GM19351 (cell line): ENCODE measurements at regions not wholly inside any gene's neighbourhood (a gene's known extent, or its start where the extent isn't known, plus 50 kb on each side); places are given as distances from the start of the nearest gene placed in this dataset.

ENCODE experiments used
- ATAC-seq: cut with Tn5 transposase; IDR thresholded peaks from one replicate; pipeline ENCODE4 v1.9.1; 2021; ENCODE audit warnings: mild to moderate bottlenecking, moderate library complexity; ENCODE audit not compliant: unreplicated experiment

DNA sequence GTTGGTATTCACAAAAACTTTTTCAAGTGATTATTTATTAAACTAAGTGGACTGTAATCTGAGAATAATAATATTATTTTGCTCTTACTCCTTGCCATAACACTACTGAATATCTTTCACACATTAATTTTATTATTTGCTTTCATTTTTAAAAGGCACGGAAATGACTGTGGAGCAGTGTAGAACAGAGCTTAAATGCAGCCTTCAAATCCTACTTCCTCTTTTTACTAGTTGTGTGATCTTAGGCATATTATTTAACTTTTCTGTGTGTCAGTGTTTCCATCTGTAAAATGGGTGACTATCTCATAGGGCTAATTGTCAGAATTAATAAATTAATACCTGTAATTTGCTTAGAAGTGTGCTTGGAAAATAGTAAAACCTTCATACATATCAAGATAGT lies 55.5 kb upstream of the SLC8A1 start:
- peak; percentile 99 for ATAC-seq

DNA sequence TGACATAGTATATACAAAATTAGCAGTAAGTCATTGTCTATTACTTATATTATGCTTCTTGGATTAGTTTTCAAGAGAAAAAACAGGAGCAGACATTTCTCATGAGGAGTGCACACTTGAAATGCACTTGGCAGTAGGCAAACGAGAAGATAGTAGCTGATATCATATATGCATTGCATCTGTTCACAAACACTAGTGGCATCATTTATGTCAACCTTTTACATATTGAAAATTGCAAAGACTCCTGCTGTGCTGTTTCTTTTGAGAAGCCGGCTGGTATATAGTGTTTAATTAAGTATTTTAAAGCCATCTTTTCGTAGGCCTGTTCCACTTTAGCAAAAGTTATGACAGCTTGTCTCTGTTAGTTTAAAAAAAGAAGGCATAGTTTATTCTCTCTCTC lies 58.4 kb upstream of the SLC8A1 start:
- no peak for ATAC-seq

DNA sequence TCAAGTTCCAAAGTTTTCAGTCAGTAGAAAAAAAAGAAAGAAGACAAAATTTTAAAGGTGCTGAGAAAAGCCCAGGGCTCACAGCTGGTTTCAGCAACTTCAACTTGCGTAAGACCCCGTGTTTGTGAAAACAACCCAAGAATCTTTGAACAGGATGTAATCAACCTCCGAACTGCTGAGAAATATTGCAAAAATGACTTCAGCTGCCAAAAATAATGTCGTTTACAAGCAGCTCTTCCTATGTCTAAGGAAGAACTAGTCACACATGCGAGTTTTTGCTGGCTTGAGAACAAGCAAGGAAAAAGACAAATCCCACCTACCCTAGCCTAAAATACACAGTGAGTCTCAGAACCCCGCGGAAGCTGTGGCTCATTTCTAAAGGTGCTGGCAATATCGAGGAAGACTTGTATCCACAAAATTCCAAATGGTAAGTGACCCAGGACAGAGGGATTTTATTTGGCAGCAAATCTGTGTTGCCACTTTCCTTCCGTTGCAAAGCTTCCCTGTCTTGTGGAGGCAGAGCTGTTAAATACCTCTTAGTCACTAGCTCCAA lies 59.8 kb upstream of the SLC8A1 start:
- ATAC-seq, result no peak

DNA sequence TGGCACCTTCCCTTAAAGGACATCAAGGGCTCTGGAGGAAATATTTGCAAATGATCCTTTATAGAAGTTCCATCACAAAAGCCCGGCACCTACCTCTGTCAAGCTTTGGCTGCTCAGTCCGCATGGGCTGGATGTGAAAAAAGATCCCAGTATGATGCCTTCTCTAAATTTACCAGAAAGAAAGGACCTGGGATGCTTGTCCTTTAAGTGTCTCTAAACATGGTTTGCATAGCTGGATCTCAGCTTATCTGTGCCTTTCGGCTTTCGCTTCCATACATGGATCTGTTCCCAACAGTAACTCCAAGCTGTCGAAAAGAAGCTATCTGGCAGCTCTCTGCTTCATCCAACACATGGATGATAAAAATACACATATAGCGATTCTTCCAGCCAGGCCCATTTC lies 60.4 kb upstream of the SLC8A1 start:
- ATAC-seq, result no peak

DNA sequence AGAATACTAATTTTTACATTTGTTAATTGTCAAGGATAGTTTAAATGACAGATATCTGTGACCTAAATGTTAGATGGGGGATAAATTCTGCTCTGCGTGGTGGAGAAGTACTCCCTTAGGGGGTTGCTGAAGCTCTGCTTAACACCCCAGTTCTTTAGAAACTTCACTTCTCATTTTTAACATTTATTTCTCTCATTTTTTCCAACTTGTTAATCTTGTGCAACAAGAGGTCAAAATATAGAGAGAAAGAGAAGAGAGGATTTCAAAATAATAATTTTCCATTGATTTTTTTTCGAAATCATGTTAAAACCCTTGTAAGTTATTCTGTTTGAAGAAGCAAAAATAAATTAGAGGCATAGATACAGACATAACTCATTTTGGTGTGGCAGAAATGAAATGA lies 61.3 kb upstream of the SLC8A1 start:
- ATAC-seq, result no peak

DNA sequence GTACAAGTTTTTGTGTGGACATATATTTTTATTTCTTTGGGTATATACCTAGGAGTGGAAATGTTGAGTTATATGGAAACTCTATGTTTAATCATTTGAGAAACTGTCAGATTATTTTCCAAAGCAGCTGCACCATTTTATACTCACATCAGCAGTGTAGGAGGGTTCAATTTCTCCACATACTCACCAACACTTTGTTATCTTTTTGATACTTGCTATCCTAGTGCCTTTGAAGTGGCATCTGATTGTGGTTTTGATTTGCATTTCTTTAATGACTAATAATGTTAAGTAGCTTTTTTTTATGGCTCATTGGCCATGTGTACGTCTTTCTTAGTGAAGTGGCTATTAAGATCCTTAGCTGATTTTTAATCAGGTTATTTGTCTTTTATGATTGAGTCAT lies 64.7 kb upstream of the SLC8A1 start:
- no peak for ATAC-seq

DNA sequence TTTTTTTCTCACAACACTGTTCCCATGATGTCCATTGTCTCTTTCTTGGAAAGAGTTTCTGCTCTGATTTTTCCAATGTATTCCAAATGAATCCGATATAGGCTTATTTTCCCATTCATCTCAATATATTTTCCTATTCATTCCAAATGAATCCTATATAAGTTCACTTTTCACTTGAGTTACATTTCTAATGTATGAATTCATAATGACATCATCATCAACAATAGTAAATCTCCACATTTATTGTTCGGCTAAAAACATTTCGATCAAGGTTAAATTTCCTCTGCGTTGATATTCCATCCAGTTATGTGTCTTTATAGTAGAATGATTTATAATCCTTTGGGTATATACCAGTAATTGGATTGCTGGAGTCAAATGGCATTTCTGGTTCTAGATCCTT lies 76.7 kb upstream of the SLC8A1 start:
- ATAC-seq, result no peak

DNA sequence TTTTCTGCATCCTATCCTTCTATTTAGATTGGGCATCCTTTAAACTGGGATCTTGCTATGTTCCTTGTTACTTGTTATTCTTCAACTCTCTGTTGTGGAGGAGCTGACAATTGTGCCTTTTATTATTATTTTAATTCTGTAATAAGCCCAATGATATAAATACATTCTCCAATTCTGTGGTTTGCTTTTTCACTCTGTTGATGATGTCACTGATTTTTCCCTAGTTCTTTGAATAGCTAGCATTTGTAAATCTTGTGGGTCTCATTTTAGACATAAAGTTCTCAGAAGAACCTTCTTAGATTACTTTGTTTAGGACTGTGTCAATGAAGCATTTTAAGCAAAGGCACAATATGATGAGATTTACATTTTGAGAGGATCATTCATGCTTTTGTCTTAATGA lies 79.5 kb upstream of the SLC8A1 start:
- ATAC-seq, result no peak

DNA sequence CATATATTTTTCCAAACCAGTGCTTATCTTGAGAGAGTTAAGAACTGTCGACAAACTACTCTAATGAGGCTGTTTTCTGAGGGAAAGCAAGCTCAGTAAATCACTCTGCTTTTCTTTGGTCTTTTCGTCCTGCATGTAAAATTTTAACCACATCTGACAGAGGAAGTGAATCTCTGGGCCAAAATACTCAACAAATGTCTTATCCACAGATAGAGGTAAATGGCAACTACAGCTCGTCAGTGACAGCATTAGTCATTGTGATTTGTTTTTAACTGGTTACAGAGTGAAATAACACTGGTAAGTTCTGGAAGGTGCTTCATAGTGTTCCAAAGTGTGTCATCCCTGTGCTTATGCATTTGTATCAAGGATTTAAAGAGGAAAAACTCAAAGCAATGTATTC lies 82.6 kb upstream of the SLC8A1 start:
- ATAC-seq, result no peak

DNA sequence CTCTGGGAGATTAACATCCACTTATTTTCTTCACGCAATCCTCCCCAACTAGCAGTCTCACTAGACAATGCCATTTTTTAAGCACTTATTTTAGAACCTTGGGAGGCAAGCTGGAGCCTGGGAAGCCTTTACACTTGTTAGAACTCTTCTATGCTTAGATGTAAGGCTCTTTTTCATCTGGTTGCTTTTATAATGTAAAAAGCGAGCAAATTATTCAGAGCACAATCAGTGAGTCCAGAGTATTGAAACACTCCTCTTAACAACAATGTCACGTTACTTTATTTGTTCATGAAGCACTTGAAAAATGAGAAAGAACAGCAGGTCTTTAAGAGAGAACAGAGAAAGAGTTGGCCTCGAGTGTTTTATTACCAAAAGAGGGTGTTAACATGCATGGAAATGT lies 84.1 kb upstream of the SLC8A1 start:
- ATAC-seq, result no peak

DNA sequence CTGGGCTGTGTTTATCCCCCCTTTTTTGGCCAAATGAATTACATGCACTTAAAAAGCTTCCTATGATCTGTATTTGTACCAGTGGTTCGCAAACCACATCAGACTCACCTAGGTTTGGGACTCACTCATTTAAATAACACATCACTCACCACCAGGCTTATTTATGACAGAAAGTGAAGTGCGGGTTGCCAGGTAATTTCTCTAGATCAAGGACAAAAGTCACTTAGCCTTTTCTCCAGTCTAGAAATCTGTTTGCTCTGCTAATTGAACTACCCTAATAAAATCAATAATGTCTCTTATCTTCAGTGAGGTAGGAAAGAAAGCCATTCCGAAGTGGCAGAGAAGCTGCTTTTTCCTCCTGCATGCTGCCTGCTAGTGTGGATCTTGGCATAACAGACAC lies 88.1 kb upstream of the SLC8A1 start:
- no peak for ATAC-seq

DNA sequence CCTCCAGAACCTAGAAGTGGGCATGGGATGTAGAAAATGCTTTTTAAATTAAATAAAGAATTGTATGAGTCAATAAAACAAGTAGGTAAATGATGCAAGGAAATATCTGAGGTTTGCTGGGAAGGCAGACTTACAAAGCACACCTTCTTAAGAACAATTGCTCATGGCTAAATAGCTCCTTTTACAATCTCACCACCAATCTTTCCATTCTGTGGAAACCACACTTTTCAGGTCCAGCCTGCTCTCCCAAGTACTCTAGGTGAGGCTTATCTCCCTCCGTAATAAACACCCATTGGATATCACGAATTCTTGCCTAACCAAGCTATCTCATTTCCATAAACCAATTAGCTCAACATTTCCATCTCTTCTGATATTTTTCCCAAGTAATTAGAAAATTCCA lies 91.5 kb upstream of the SLC8A1 start:
- ATAC-seq, result no peak

DNA sequence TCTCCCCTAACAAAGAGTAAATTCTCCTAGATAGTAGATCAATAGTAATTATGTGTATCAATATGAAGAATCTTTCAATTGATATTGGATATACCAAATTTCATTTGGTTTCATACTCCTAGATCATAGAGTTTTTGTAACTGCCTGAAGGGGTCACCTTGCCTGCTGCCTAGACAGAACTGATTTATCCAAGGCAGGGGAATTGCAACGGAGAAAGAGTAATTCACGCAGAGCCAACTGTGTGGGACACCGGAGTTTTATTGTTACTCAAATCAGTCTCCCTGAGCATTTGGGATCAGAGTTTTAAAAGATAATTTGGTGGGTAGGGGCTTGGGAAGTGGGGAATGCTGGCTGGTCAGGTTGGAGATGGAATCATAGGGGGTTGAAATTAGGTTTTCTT lies 92.2 kb upstream of the SLC8A1 start:
- ATAC-seq, result no peak

DNA sequence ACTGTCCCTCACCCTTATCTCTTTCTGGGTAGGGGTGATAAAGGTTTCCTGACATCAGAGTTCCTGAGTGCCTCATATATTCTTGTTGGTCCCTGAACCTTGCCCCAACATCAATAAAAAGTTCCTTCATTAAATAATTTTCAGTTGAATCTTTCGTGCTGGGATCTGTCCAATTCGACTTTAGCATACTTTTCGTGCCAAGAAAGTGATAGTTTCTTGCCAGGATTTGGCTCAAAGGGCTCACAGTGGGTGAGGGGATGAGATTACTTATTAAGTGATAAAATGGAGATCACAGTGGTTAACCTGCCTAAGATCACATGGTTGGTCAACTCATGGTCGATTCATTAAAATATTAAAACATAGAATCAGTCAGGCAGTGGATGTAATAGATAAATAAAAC lies 93.8 kb upstream of the SLC8A1 start:
- ATAC-seq, result no peak

DNA sequence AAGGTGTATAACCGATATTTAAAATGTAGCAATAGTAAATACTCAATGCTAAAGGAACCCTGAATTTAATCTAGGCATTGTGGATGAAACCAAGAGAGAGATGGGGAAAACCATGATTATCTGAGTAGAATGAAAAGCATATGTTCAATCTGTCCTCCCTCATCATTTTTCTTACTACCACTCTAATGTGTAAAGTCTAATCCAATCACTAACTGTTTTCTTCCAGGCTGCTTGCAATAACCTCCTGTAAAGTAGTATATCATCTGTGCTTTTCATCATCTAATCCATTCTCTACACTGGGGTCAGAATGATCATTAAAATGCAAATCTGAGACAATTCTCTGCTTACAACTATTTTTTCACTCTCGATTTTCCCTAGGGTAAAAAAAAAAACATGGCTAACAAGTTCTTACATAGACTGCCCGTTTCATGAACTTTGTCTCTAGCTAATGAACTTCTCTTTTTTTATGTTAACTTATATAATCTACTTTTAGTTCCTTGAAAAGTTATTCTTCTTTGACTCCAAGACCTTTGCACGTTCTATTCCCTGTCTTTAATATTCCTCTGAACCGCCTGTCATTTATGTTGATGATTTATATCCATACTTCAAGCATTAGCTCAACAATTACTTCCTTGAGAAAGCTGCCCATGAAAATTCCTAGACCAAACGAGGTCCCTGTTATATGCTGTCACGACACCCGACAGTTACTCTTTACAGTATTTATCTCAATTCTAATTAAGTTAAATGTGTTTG lies 94.7 kb upstream of the SLC8A1 start:
- no peak for ATAC-seq

DNA sequence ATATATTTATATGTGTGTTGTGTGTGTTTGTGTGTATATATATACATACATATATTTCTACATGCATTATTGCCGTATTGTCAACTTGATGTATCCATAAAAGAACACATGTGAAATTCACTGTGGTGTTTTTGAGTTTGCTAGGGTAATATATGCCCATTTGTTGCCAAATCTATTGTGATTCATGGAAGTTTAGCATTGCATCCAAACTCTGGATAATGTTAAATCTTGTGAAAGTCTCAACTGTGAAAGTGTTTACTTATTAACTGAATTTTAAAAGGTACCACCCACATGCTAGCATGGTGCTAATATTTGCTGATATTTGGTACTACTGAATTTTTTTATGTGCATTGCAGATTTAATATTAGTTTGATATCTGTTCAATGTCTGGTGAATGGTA lies 96.6 kb upstream of the SLC8A1 start:
- ATAC-seq, result no peak

DNA sequence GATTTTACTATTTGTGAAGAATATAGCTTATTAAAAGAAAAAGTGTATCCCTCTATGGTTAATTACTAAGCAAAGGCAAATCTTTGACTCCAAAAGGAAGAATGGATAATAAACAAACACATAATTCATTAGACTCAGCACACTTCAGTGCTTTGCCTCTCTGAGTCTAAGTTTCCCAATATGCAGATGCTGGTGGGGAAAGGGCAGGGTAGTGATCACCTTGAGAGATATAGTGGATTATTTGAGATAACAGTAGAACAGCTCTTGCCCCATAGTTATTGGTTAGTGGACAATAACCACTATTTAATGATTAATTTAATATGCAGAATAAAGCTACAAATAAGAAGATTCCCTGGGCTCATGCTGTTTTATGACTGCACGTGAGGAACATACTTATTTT lies 98.2 kb upstream of the SLC8A1 start:
- no peak for ATAC-seq

DNA sequence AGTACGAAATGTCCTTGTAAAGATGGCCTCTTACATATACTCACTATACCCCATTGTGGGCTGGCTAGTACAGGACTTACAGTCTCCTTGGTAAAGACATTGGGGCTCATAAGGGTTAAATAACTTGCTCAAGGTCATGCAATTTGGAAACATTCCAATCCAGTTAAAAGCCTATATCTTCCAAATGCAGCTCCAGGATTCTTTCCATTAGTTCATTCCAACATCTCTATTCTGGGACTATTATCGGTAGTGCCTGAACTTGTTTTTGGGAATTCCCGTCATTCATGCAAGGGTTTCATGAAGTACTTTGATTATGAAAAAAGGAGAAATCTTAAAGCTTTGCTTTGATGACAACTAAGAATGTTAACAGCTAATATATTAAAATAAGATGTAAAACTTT lies 99.2 kb upstream of the SLC8A1 start:
- ATAC-seq, result no peak

DNA sequence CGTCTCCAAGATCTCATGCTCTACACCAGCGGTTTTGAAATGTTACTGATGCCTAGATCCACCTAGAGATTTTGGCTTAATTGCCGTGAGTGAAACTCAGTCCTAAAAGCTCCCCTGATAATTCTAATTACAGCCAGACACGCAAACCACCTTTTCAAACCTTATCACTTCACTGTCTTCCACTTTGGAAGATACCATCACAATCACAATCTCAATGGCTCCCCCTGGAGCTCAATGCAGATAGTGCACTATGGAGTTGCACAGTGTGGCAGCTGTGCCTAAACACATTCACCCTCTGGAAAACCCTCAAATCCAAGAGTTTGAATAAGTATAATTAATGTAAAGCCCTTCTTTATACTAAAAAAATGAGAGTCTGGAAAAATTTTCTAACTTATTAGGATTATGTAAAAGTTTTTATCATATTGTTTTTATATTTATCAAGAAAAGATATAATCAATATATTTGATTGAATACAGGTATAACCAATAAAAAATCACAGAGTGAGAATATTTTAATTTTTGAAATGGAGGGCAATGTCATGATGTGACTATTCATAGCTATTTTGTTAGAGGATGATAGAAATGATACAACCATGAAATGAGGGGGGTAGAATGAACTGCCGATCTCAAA lies 102.9 kb upstream of the SLC8A1 start:
- peak; percentile 91 for ATAC-seq

DNA sequence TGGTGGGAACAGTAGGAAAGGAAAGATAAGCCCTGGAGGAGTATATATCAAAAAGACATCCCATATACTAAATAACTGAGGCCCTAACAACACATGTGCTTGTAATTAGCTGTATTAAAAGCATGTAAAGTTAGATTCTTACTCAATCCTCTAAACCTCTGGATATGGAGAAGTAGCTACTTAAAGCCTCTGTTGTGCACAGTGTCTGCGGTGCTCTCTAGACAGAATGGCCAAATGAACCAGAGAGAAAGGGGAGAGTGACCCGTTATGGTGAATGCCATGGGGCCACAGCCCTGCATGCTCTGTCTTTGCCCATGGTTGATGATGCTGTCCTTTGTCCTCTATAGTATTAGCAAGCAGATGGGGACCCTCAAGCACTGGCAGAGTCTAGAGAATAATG lies 104.4 kb upstream of the SLC8A1 start:
- no peak for ATAC-seq

DNA sequence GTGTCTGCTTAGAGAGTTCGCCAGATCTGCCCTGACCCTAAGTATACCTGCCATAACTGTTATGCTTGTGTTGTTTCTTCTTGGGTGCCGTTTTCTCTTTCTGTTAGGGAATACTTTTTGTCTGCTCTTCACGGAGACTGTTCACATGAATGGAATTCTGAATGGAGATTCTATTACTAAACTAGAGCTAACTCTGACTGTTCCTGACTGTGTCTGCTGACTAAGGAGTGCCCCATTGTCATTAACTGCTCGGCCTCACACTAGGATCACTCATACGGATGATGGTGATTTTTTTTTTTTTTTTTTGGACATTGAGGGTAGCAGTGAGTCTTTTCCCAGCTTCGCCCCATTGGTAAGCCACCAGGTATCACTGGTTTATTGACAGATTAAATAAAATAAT lies 104.8 kb upstream of the SLC8A1 start:
- ATAC-seq, result no peak

DNA sequence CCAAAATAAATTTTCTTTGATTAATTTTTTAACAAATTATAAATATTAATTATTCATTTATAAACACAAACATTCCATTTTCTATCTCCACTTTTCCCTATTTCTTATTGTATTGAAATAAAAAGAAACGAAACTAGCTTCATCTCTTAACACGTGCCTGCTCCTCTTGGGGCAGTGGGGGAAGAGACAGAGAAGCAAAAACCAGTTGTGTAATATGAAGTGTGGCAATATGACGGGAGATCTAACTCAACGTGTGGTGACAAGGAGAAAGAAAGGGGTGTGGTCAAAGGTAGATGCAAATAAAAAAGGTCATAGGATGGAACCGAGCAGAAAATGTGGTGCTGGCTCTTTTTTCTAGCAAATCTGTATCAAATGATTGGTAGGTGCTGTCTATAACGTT lies 106.9 kb upstream of the SLC8A1 start:
- ATAC-seq, result no peak

DNA sequence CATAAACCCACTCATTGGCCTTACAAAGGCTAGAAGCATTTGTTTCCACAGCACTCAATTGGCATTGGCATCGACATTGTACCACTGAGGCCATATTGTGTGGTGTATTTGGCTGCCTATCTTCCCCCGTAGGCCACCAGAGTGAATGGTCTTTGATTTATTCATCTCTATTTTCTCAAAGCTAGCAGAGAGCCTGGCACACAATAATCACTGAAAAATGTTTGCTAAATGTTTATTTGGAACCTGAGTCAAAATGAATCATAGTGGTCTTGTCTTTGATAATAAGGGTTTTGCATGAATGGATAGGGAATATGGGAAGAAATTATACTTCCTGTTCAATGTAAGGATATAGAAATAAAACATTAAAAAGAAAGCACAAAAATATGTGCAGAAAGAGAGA lies 107.3 kb upstream of the SLC8A1 start:
- no peak for ATAC-seq
